Uterus (tissue), 2 donors: ENCODE measurements at regions not wholly inside any gene's neighbourhood (a gene's known extent, or its start where the extent isn't known, plus 50 kb on each side); places are given as distances from the start of the nearest gene placed in this dataset.

Source experiments
- CTCF ChIP-seq, 4 experiments: fragments of 200-600 bp in 2 of 4; fragments of 450-650 bp in 2 of 4; sonication (generic) in 2 of 4; IDR thresholded peaks; one replicate each; pipeline ENCODE4 v1.5.1; 2016 to 2019; ENCODE audit warnings: antibody characterized with exemption in 4 of 4, mild to moderate bottlenecking in 2 of 4, moderate library complexity in 1 of 4
- POLR2A ChIP-seq, 2 donors: fragments of 450-650 bp; IDR thresholded peaks; one replicate each; pipeline ENCODE4 v1.6.1; 2016; ENCODE audit warnings: antibody characterized with exemption in 2 of 2, mild to moderate bottlenecking in 1 of 2, moderate library complexity in 1 of 2

- TF ChIP-seq CTCF (IDR thresholded peaks at IDR 0.05) (no peak), POLR2A (IDR thresholded peaks at IDR 0.05) (no peak)
Measured at GRCh38 chr2:84102274-84102673, 356.8 kb downstream of the SUCLG1 start.
